CD4-positive, alpha-beta T cell treated with Interleukin-2 at 100 ng/mL for 4 hours (primary cell): ENCODE measurements at regions not wholly inside any gene's neighbourhood (a gene's known extent, or its start where the extent isn't known, plus 50 kb on each side); places are given as distances from the start of the nearest gene placed in this dataset.
"Not testable (repeated sequence)": the region's sequence is repeated elsewhere in the genome, so short reads cannot be mapped to it uniquely, and the experiment has no call there.

Experiments
- DNase-seq: peaks from one replicate; pipeline ENCODE4 v3.0.0-alpha.2; 2020; ENCODE audit warnings: low spot score

- DNase-seq, result no peak
Measured at GRCh38 chr2:155021618-155022017, 323.1 kb downstream of the KCNJ3 start.

- DNase-seq, result no peak
Measured at GRCh38 chr2:155020246-155020645, 321.8 kb downstream of the KCNJ3 start.

GRCh38 chr2:155010925-155011324, 312.4 kb downstream of the KCNJ3 start:
- no peak for DNase-seq

- DNase-seq, result no peak
Measured at GRCh38 chr2:154995361-154995760, 296.9 kb downstream of the KCNJ3 start.

GRCh38 chr2:154992826-154993225, 294.3 kb downstream of the KCNJ3 start:
- no peak for DNase-seq

- no peak for DNase-seq
Measured at GRCh38 chr2:154978710-154979109, 280.2 kb downstream of the KCNJ3 start.

GRCh38 chr2:154978244-154978643, 279.7 kb downstream of the KCNJ3 start:
- no peak for DNase-seq

- no peak for DNase-seq
Measured at GRCh38 chr2:154974041-154974440, 275.5 kb downstream of the KCNJ3 start.

- DNase-seq, result no peak
Measured at GRCh38 chr2:154963511-154963910, 265.0 kb downstream of the KCNJ3 start.

- DNase-seq, result no peak
Measured at GRCh38 chr2:154961676-154962075, 263.2 kb downstream of the KCNJ3 start.

GRCh38 chr2:154960802-154961583, 262.5 kb downstream of the KCNJ3 start:
- DNase-seq, result no peak

GRCh38 chr2:154952346-154952980, 254.0 kb downstream of the KCNJ3 start:
- DNase-seq, result no peak

GRCh38 chr2:154947416-154947815, 248.9 kb downstream of the KCNJ3 start:
- DNase-seq, result not testable (repeated sequence)

GRCh38 chr2:154945984-154946383, 247.5 kb downstream of the KCNJ3 start:
- no peak for DNase-seq

GRCh38 chr2:154941379-154941778, 242.9 kb downstream of the KCNJ3 start:
- DNase-seq, result no peak

- no peak for DNase-seq
Measured at GRCh38 chr2:154934213-154934612, 235.7 kb downstream of the KCNJ3 start.

- DNase-seq, result no peak
Measured at GRCh38 chr2:154924531-154924930, 226.0 kb downstream of the KCNJ3 start.

GRCh38 chr2:154914561-154914960, 216.1 kb downstream of the KCNJ3 start:
- DNase-seq, result no peak

GRCh38 chr2:154912215-154912614, 213.7 kb downstream of the KCNJ3 start:
- DNase-seq, result no peak

GRCh38 chr2:154911729-154912128, 213.2 kb downstream of the KCNJ3 start:
- no peak for DNase-seq

- DNase-seq, result no peak
Measured at GRCh38 chr2:154910701-154911100, 212.2 kb downstream of the KCNJ3 start.

GRCh38 chr2:154908327-154908726, 209.8 kb downstream of the KCNJ3 start:
- DNase-seq, result no peak
